ENCODE measurements at regions not wholly inside any gene's neighbourhood (a gene's known extent, or its start where the extent isn't known, plus 50 kb on each side); places are given as distances from the start of the nearest gene placed in this dataset.

- no peak for DNase-seq
Observed at GRCh38 chr3:98954791-98955604, 53.5 kb upstream of the DCBLD2 start.

GRCh38 chr3:98954242-98954641, 52.7 kb upstream of the DCBLD2 start:
- no peak for DNase-seq

- no peak for DNase-seq
Observed at GRCh38 chr3:98952404-98952803, 50.9 kb upstream of the DCBLD2 start.
